ENCODE measurements at regions not wholly inside any gene's neighbourhood (a gene's known extent, or its start where the extent isn't known, plus 50 kb on each side); places are given as distances from the start of the nearest gene placed in this dataset.

GRCh38 chr9:126561582-126561981, 52.1 kb upstream of the LMX1B start:
- TF ChIP-seq POLR2A (IDR thresholded peaks at IDR 0.05; ENCODE audit: low read depth, low read length) (no peak), POLR2AphosphoS5 (IDR thresholded peaks at IDR 0.05; ENCODE audit: low read depth, low read length) (no peak), TAF1 (IDR thresholded peaks at IDR 0.05; ENCODE audit: borderline replicate concordance, low read depth, low read length) (no peak)

Measured in GM12892 (cell line).